HG02884 (cell line): ENCODE measurements at regions not wholly inside any gene's neighbourhood (a gene's known extent, or its start where the extent isn't known, plus 50 kb on each side); places are given as distances from the start of the nearest gene placed in this dataset.
"Not testable (repeated sequence)": the region's sequence is repeated elsewhere in the genome, so short reads cannot be mapped to it uniquely, and the experiment has no call there.

Source experiments
- ATAC-seq: cut with Tn5 transposase; IDR thresholded peaks from one replicate; pipeline ENCODE4 v1.9.1; 2021; ENCODE audit warnings: mild to moderate bottlenecking, moderate library complexity; ENCODE audit not compliant: unreplicated experiment

GRCh38 chr15:95059346-95059905 is 828.1 kb downstream of the MCTP2 start:
- ATAC-seq, result no peak

GRCh38 chr15:95068701-95069521 is 837.5 kb downstream of the MCTP2 start:
- no peak for ATAC-seq

- ATAC-seq, result no peak
Measured at GRCh38 chr15:95075792-95076677, 844.7 kb downstream of the MCTP2 start.

DNA sequence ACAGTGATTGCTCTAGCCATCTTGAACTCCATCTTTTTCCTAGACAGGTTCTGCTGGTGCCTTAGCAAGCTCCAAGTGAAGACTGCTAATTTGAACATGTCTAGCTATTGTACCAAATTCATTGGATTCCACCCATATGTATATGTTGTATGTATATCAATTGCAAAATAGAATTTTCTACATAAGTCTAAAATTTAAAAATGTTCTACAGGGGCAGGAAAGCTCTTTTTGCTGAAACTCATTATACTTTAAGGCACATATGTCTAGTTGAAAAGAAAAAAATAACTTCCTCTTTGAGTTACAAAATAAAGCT is 845.3 kb downstream of the MCTP2 start:
- ATAC-seq, result no peak

- ATAC-seq, result no peak
Measured at GRCh38 chr15:95078003-95078402, 846.6 kb downstream of the MCTP2 start.

GRCh38 chr15:95080228-95080627 is 848.9 kb downstream of the MCTP2 start:
- not testable (repeated sequence) for ATAC-seq

DNA sequence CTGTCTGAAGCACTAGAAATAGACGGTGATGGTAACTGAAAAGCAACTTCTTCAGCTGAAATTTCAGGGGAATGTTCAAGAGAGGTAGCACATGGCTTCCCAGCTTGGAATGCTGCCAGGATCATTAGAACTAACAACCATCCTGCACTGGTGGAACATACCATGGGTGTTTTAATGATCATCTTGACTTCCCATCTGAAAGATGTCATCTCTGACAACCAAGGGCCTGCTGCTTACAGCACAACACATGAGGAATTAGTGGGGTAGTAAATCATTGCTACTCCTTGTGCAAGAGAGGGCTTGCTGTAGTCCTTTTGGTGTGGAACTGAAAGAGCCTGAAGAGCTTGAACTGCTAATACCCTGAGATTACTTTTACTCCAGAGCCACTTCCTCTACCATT is 853.7 kb downstream of the MCTP2 start:
- no peak for ATAC-seq

DNA sequence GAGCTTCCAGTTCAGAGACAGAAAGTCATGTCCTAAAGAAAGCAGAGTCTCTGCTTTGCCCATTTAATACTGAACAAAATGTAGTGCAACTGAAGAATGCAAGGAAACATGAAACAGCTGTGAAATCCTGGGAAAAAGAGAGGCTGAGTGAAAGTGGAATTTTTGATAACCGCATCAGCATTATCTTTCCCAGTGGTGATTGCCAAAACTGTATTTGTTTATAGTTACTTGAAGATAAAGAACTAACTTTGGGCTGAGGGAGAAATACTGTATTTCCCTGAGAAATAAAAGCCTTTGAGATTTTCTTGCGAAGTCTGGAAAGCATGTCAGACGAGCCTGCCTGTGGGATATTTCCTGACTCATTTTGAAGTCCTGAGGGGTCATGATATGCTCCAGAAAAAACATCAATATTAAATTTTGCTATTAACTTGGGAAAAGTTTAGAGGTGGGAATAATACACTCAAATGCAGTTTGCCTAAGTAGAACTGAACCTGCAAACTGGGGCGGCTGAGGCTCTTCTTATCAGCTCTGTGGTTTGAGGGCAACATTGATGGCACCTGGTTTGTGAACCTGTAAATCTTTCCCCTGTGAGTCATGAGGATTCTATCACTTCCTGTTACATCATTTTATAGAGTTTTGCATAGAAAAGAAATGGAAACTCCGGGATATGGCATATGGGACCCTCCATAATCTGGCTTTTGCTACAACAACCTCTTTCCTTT is 855.3 kb downstream of the MCTP2 start:
- ATAC-seq, result no peak

DNA sequence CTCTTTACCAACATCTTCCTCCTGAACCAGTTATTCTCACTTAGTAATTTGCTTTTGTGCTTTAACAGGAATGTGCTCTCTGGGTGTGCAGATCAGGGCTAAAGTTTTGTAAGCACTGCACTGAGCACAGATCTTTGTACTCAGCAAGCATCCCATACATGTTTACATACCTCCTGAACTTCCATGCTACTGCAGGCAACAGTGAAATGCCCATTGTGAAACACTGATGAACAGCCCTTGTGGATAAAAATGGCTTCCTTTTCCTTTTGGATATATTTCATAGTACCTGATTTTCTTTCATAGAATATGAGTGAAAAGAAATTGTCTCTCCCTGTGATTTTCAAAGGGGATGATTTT is 855.9 kb downstream of the MCTP2 start:
- ATAC-seq, result no peak

DNA sequence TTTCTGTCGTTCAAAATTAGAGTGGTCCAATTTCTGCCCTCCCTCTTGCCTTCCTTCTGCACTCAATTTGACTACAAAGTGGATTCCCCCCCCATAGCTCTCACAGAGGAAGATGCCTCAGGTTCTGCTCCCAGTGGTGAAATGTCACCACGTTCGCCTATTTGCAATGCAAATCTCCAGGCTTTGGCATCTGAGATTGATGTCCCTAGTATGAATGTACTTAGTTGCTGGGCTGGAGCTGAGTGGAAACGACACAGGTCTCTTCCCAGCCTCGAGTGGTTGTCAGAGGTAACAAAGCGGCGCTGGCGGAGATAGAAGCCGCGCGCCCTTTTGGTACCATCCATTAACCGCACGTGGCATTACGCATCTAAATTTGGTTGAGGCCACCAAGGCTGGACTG is 860.1 kb downstream of the MCTP2 start:
- ATAC-seq, result no peak

DNA sequence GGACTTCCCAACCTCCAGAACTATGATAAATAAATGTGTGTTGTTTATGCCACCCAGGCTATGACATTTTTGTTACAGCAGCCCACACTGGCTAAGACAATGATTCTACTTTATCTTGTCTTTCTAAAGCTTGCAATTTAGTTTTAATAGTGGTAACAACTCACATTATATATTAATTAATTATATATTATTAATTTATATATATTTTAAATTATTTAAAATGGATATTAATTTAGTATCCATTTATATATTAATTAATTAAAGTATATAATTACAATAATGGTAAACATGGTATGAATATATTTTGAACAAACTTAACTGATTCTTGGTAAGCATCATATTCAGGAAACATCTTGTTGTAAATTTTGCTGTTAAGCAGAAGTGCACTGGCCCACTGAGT is 863.9 kb downstream of the MCTP2 start:
- no peak for ATAC-seq

DNA sequence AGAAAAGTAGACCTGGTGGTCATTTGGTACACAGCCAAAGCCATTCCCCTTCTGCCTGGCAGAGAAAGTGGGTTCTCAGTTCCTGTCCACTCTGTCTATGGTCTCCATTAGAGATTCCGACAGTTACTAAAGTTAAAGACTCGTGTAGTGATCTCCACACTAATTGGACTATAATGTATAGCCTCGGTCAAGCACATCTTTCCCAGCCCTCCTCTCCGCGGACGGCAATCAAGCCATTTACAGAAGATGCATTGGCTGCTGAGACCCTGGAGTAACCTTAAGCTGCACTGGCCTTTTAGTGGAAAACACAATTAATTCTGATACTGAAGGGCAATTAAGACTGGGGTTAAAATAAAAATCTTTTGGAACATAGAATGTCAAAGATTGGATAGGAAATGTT is 865.3 kb downstream of the MCTP2 start:
- no peak for ATAC-seq

GRCh38 chr15:95097361-95097760 is 866.0 kb downstream of the MCTP2 start:
- no peak for ATAC-seq

- ATAC-seq, result no peak
Measured at GRCh38 chr15:95105229-95105628, 873.9 kb downstream of the MCTP2 start.

GRCh38 chr15:95106801-95107200 is 875.4 kb downstream of the MCTP2 start:
- ATAC-seq, result no peak

DNA sequence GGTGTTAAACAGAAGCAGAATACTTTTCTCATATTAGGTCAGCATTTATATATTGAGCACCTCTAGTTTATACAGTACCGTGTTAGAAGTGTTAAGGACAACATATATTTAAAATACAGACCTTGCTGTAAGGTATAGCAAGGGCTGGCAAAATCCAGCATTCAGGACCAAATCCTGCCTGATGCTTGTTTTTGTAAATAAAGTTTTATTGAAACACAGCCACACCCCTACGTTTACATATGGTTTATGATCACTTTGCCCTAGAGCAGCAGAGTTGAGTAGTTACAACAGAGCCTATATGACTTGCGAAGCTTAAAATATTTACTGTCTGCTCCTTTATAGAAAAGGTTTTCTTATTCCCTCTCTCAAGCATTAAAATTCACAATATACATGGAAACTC is 877.3 kb downstream of the MCTP2 start:
- no peak for ATAC-seq

- no peak for ATAC-seq
Measured at GRCh38 chr15:95111969-95112368, 880.6 kb downstream of the MCTP2 start.

- ATAC-seq, result no peak
Measured at GRCh38 chr15:95113041-95113440, 881.7 kb downstream of the MCTP2 start.

DNA sequence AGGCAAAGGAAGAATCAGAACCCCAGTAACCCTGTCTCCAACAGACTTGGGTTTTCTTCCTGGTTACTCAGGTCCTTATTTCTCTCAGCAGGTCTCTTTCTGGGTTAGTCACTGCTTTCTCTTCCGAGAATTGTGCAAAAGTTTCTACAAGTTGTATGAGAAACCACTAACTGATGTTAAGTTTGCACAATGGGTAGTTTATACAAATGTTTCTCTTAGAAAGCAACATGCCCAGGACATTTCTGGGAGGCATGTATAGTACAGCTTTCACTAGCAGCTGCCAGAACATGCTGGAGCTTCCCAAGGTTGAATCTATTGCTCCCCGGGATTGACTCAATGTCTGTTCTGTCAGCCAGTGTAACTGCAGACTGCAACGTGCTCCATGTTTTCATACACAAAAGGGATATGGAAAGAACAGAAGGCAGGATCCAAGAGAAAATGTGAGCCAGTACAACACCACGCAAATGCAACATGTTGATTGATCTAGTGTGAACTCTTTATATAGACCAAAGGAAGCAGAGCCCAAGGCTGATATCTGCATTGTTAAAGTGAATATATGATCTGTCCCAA is 887.8 kb downstream of the MCTP2 start:
- no peak for ATAC-seq

GRCh38 chr15:95120595-95120994 is 889.2 kb downstream of the MCTP2 start:
- ATAC-seq, result no peak

DNA sequence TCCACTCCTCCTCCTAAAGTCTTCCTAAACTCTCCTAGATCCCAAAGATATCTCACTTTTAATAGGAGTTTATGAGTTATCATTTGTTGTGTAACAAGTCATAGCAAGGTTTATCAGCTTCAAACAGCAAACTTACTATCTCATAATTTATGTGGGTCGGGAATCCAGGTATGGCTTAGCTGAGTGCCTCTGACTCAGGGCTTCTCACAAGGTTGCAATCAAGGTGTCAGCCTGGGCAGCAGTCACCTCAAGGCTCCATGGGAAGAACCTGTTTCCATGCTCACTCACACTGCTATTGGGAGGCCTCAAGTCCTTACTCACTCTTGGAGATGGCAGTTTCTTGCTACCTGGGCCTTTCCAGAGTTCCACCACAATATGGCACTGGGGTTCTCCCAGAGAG is 889.8 kb downstream of the MCTP2 start:
- ATAC-seq, result no peak
